HG03565 (cell line): ENCODE measurements at regions not wholly inside any gene's neighbourhood (a gene's known extent, or its start where the extent isn't known, plus 50 kb on each side); places are given as distances from the start of the nearest gene placed in this dataset.

Experiments used
- ATAC-seq: cut with Tn5 transposase; IDR thresholded peaks from one replicate; pipeline ENCODE4 v1.9.1; 2021; ENCODE audit warnings: mild to moderate bottlenecking, moderate library complexity; ENCODE audit not compliant: unreplicated experiment

- ATAC-seq, result no peak
These were observed 184.2 kb upstream of the NXPH2 start for GRCh38 chr2:138964418-138964817.

DNA sequence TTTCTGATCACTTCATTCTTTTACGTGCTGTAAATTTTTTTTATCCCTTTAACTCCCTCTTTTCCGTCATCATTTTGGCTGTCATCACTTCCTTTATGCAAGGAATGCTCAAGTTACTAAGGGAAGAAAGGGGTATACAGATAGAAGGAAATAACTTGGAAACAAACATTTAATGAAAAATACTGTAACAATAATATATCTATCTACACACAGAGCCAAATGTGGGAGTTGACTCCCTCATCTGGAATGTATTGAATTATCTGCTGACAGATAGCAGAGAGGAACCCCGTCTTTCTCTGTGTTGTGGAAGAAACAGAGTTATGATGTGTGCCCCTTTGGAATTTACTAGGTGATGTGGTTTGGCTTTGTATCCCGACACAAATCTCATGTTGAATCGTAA is 182.5 kb upstream of the NXPH2 start:
- no peak for ATAC-seq

DNA sequence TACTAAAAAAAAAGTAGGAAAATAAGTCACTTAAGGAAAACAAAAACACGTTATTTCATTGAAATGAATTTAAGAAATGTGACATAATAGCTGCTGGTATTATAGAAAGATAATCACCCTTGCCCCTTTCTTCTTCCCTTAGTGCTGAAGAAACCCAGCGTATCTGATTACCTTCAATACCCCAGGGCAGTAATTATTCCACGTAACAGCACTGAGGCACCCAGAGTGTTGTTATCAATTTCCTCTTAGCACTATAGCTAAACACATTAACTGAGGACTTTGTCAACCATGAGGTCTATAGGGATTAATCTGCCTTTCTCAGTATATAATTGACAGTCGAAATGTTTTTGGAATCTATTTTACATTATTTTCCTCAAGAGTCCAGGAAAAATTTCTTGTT is 180.0 kb upstream of the NXPH2 start:
- no peak for ATAC-seq

GRCh38 chr2:138959031-138959430 is 178.8 kb upstream of the NXPH2 start:
- ATAC-seq, result no peak

- no peak for ATAC-seq
These were observed 175.9 kb upstream of the NXPH2 start for GRCh38 chr2:138956116-138956515.

- ATAC-seq, result no peak
These were observed 170.3 kb upstream of the NXPH2 start for GRCh38 chr2:138950486-138950885.

GRCh38 chr2:138949517-138949916 is 169.3 kb upstream of the NXPH2 start:
- no peak for ATAC-seq

DNA sequence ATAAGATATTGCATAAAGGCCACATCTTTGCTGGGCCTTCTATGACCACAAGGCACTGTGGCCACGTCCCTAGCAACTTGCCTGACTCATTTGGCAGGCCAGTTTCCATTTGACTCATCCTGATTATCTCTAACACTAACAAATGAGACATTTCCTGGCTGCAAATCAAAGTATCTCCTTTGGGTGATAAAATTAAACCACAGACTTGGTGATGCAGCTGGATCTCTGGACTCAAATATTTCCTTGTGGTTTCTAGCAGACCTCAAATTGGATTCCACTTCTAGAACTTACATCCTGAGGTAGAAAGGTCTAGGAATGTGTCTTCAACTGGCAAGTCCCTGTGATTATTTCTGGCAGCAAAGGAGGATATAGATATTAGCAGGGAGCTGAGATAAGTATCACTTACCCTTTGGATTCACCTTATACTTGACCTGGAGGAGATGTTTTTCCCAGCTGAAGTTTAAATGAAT is 167.9 kb upstream of the NXPH2 start:
- ATAC-seq, result peak; percentile 94

GRCh38 chr2:138943470-138943869 is 163.3 kb upstream of the NXPH2 start:
- ATAC-seq, result no peak

- ATAC-seq, result no peak
These were observed 162.3 kb upstream of the NXPH2 start for GRCh38 chr2:138942466-138942865.

- no peak for ATAC-seq
These were observed 151.4 kb upstream of the NXPH2 start for GRCh38 chr2:138931284-138932256.

DNA sequence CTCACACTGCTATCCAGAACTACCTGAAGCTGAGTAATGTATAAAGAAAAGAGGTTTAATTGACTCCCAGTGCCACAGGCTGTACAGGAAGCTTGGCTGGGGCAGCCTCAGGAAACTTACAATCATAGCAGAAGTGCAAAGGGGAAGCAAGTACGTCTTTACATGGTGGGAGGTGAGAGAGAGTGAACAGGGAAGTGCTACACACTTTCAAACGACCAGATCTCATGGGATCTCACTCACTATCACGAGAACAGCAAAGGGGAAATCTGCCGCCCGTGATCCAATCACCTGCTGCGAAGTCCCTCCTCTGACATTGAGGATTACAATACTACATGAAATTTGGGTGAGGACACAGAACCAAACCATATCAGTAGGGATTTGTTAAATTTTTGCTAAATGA is 150.4 kb upstream of the NXPH2 start:
- ATAC-seq, result no peak

DNA sequence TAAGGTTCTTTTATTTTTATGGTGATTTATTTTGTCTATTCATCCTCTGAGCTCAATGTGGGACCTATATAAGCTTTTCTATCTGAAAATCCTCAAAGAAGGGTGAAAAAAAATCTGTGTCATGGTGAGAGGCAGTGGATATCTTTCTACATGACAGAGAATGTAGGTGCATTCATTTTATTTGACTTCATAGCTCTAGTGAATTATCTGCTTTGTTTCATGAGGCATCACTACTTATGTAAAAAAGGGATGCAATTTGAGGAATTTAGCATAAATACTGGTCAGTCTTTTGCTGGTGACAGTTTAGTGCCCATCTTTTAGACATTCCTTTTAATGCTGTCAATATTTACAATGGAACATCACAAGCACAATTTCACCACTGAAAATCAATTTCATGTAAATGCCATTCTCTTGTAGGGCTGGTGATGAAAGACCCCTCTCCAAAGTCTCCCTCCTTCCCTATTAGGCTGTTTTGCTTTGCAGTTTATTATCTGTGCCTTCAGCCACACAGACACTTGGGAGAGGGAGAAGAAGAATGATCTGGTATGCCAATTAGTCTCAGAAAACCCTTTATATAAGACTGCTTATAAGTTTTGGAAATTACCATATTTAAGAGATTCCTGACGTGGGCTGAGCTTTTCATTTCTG is 148.3 kb upstream of the NXPH2 start:
- ATAC-seq, result no peak

DNA sequence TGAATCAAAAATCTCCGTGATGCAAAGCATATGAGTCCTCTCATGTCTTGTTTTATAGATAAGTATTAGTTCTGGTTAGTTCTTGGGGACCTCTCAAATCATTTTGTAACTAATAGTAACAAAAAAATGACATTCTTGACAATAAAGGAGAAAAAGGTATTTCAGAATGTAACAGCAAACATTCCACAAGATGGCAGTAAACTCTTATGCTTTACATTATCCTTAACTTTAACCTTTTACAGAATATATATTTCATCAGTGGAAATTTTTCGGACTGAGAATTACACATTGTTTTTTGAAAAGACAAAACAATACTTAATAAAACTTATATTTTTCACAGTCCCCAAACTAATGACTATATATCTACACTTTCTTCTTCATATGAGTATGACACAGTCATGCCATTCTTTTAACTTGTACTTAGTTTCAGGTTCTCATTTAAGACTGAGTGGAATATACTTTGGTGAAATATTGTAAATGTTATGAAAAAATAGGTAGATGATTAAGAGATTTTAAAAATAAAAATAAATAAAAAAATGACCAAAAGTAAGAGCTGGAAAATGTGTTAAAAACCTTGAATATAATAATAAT is 142.9 kb upstream of the NXPH2 start:
- no peak for ATAC-seq

DNA sequence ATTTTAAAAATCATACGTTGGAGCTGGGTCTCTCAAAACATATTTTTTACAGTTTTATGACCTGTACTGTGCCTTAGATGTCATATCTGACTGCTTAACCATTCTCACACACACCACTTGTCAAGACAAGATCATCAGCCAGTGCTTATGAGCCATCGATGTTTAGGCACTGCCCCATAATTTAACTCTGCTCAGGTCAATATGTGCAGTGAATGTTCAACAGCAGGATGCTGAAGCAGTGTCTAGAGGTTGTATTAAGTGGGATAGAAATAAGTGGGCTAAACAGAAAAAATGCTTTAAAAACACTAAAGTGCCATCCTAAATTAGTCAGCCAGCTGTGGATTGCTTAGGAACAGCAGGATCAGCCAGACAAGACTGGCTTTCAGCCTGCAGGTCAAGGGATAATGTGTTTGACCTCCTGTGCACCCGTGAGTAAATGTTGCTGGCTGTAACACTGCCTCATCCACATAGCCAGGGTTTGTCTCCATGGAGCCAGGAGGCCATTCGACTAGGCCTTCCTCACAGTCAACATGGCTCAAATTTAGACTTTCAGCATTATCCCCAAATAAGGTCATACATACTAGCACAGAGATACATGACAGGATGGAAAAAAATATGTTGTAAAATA is 139.0 kb upstream of the NXPH2 start:
- ATAC-seq, result no peak

DNA sequence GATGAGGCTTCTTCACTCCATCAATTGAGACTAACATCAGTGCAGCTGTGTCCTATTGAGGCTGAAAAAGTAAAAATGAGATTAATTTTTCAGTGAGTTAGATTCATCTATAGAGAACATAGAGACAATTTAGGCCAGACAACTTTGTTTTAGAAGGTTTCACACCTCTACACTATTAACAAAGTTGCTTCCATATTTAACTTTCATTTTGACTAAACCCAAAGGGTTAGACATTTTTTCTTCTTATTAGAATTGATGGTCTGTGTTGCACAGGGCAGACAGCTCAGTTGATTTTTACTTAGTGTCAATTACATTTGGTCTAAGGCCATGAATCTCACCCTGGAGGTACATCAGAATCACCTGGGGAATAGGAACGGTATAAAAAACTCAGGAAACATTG is 130.2 kb upstream of the NXPH2 start:
- ATAC-seq, result peak; percentile 51

DNA sequence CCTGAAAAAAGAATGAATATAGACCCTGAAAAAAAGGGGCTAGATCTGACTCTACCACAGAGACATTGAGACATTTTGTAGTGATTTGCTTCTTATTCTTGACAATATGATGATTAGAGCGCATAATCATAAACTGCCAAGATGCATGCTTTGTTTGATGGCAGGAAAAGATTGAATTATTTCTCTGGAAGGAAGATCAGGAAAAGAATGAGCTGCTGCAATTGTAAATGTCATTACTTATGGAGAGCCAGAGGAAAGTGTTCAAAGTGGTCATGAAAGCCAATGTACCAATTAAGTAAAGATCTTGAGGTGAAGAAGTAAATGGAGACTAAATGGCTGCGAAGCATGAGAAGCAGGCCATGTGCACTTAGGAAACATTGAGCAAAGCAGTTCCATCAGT is 126.4 kb upstream of the NXPH2 start:
- no peak for ATAC-seq

GRCh38 chr2:138902239-138902871 is 122.2 kb upstream of the NXPH2 start:
- no peak for ATAC-seq

- ATAC-seq, result no peak
These were observed 121.3 kb upstream of the NXPH2 start for GRCh38 chr2:138901530-138901929.

DNA sequence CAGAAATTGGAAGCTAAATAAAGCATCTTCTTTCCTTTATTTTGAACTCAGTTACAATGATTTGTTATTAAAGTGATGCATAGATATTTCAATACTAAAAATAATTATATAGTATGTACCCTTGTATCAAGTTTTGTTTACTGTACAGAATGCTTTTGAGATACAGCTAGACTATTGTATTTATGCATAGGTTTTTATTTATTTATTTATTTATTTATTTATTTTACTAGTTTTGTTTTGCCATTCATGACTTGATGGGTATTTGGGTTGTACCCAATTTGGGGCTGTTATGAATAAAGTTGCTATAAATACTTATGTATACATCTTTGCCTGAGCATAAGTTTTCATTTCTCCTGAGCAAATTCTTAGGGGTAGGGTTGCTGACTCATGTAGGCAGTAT is 118.7 kb upstream of the NXPH2 start:
- no peak for ATAC-seq

GRCh38 chr2:138897274-138897673 is 117.1 kb upstream of the NXPH2 start:
- no peak for ATAC-seq
